Renal cortex interstitium (tissue), 11 donors: ENCODE measurements at regions not wholly inside any gene's neighbourhood (a gene's known extent, or its start where the extent isn't known, plus 50 kb on each side); places are given as distances from the start of the nearest gene placed in this dataset.
"Not testable (repeated sequence)": the region's sequence is repeated elsewhere in the genome, so short reads cannot be mapped to it uniquely, and the experiment has no call there.

Experiments
- DNase-seq, 11 donors: peaks; one replicate each; pipeline ENCODE4 v3.0.0-alpha.2; 2013; ENCODE audit warnings: low read depth in 9 of 11, low spot score in 4 of 11; ENCODE audit errors: extremely low read depth in 1 of 11

DNA sequence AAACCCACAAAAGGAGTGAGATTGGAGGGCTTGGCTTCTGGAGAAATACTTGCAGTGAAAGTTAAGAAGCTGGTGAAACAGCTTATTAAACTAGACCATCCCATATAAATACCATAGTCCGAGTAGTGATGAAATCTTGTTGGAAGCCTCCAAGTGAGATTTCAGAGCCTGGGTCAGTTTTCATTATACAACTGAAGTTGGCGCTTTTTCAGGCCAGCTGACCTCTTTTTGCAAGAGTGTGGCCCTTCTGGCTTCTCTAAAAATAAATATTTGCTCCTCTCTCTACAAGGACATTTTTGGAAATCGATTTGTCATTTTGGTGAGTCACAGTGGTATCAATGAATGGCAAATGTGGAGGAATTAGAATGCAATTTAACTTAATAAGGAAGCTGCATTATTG lies 51.2 kb upstream of the THRB start:
- DNase-seq, result no peak

DNA sequence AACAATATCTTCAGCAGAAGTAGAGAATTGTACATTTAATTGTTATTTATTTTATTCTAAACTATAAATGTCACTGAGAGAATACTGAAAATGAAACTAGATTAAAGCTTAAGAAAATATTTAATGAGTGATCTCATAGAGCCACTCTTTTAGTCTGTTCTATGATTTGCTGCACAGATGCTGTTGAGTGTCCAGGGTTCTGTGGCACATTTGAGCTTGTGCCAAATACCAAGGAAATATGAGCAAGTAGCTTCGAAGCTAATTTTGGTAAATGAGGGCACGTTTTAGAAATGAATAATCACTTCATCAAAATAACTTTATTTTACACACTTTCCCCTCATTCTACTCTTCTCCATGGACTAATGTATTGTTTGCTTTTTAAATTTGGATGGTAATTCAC lies 53.6 kb upstream of the THRB start:
- DNase-seq, result no peak

- no peak for DNase-seq
Measured at GRCh38 chr3:24550588-24550987, 55.9 kb upstream of the THRB start.

DNA sequence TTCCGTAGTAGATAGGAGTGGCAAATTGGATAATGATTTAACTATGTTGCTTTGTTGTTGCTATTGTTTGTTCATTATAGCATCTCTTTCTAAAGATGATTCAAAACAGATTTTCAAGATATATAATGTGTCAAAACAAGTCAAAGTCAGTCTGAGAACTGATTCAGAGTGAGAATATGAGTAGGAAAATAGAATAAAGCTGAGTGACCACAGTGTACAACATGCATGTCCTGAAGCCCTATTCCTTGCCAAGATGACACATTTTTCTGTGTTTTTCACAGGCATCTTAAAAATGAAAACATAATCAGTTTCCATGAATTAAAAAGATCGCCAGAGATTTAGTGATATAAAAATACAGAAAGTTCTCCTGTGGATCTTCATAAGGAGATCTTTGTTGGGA lies 57.0 kb upstream of the THRB start:
- DNase-seq, result no peak

DNA sequence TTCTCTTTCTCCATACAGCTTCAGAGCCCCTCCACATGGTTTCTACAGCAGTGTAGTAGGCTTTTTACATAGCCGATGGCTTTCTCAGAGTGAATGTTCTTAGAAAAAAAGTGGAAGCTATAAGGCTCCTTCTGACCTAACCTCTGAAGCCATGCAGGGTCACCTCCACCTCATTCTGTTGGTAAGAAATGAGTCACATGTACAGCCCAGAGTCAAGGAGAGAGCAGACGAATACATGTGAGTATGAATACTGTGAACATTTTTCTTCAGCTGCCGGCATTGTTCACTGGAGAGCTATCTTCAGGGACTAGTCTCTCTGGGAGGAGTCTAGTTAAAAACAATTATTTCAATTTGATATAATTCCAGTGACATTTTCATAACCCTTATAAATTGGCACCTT lies 68.2 kb upstream of the THRB start:
- no peak for DNase-seq

DNA sequence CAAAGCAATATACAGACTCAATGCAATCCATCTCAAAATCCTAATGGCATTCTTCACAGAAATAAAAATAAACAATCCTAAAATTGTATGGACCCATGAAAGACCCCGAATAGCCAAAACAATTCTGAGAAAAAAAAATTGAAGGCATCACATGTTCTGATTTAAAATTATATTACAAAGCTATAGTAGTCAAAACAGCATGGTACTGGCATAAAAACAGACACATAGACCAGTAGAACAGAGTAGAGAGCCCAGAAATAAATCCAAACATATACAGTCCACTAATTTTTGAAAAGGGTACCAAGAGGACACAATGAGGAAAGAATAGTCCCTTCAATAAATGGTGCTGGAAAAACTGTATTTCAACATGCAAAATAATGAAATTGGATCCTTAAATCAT lies 70.4 kb upstream of the THRB start:
- DNase-seq, result no peak

DNA sequence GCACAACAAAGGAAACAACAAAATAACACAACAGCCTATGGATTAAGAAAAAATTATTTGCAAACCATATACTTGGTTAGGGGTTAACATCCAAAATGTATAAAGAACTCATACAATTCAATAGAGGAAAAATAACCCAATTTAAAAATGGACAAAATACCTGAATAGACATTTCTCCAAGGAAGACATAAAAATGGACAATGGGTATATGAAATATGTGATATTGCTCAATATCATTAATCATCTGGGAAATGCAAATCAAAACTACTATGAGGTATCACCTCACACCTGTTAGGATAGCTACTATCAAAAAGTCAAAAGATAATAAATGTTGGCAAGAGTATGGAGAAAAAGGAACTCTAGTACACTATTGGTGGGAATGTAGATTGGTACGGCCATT lies 71.0 kb upstream of the THRB start:
- no peak for DNase-seq

GRCh38 chr3:24566927-24567326 lies 72.3 kb upstream of the THRB start:
- no peak for DNase-seq

DNA sequence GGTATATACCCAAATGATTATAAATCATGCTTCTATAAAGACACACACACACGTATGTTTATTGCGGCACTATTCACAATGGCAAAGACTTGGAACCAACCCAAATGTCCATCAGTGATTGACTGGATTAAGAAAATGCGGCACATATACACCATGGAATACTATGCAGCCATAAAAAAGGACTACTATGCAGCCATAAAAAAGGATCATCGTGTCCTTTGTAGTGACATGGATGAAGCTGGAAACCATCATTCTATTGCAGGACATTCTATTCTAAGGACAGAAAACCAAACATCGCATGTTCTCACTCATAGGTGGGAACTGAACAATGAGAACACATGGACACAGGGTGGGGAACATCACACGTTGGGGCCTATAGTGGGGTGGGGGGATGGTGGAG lies 77.8 kb upstream of the THRB start:
- not testable (repeated sequence) for DNase-seq

DNA sequence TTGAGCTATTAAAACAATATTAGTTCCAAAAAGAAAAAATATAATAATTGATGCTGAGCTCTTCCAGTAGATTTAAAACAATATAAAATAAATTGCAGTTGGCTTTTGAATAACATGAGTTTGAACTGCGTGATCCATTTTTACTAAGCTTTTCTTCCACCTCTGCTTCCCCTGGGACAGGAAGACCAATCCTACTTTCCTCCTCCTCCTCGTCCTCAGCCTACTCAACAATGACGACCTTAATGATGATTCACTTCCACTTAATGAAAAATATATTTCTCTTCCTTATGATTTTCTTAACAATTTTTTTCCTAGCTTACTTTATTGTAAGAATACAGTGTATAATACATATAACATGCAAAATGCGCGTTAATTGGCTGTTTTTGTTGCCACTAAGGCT lies 78.9 kb upstream of the THRB start:
- no peak for DNase-seq

DNA sequence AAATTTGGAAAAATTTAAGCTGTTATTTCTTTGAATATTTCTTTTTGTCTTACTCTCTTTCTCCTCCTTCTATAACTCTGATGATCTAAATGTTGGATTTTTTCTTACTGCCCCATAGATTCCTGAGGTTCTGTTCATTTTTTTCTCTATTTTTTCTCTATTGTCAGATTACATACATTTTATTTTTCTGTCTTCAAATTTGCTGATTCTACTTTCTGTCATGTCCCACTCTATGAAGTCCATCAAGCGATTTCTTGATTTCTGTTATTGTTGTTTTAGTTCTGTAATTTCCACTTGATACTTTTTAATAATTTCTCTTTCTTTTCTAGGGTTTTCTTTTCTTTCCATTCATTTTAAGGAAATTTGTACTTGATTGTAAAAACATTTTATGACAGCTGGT lies 83.7 kb upstream of the THRB start:
- no peak for DNase-seq

DNA sequence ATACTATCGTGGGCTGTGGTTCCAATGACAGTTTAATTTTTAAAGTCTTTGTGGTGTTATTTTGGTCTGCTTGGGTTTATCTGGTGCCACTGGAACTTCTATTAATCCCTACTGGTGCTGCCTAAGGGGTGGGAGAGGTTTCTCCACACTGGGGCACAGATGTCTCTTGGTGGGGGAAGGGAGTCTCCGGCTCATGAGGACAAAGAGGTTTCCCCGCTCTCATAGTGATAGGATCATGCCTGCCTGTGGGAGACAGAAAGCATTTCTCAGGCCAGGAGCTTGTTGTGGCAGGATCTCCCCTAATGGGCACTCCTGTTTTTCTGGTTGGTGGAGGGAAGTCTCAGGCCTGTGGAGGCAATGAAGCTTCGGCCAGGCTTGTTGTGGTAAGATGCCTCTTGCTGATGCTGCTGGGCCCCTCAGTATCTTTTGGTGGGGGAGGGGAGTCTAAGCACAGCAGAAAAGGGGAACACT lies 84.3 kb upstream of the THRB start:
- DNase-seq, result no peak

DNA sequence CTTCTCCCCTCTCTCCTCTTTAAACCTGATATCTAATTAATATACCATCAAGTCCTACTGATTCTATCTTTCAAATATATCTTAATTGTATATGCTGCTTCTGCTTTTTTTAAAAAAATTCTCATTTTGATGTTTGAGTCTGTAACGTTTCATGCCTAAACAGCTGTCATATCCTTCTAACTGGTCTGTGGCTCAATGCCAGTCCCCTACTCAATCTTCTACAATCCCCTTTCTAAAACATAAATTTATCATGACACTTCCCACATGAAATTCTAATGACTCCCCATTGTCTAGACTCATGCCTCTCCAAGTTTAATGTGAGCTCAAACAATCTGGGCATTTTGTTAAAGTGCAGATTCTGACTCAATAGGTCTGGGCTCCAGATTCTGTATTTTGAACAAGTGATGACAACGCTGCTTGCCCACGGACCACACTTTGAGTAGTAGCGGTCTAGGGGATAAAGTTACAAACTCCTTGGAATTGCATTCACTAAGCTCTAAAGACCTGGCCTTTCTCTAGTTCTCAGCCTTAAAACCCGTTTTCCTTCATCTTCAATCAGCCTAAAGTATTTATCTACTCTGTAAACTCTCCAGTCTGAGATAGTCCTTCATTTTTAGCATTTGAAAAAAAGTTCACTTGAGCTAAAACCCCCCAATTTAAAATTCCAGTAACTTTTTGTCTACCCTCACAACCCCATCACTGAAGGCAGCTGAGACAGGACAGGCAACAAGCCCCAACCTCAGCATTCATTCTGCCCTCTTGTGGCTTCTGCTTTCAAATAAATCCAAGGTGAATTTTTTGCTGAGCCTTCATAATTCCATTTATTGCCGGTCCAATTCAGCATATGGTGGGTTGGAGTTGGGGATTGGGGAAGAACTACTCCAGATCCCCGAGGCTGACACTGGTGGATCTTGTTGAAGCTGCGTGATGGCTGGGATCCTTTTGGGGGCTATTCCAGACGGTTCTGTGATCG lies 88.1 kb upstream of the THRB start:
- no peak for DNase-seq

- DNase-seq, result no peak
Measured at GRCh38 chr3:24586920-24587319, 92.3 kb upstream of the THRB start.

DNA sequence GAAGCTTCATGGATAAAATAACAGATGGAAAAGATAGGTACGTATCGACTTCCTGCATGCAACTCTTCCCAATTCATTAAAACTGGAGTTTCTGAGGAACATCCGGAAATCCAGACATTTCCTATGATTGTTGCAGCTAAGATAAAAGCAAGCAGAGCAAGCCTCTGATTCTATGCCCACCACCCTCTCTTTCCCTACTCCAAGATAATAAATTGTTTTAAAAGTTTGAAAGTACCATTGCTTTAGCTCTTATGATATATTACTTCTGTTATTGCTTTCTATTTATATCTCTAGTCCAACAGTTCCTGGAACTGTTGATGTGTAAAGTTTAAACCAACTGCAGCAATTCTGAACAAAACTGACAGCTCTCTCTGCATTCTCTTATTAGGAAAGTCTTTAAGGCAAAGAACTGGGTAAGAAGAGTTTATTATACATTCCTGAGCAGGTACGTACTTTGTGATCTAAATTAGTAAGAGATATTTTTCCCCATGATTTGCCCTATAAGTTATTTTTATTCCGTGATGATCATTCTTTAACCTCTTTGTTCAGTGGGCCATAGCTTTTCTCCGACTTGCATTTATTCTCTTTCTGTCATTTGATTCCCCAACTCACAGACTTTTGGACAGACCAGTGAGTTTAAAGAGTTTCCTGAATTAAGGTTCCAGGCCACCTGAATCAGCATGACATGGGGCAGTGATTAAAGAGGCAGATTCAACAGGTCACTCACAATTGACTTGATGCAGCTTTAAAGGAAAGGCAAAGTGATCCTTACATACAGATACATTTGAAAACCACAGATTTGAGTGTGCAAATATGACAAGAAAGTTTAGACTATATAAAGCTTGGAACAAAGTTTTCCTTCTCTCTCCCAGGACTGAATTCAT lies 94.2 kb upstream of the THRB start:
- DNase-seq, result peak in 3 of 11 donors; percentile 14 to 23 (median 20)

- no peak for DNase-seq
Measured at GRCh38 chr3:24589513-24589851, 94.8 kb upstream of the THRB start.

DNA sequence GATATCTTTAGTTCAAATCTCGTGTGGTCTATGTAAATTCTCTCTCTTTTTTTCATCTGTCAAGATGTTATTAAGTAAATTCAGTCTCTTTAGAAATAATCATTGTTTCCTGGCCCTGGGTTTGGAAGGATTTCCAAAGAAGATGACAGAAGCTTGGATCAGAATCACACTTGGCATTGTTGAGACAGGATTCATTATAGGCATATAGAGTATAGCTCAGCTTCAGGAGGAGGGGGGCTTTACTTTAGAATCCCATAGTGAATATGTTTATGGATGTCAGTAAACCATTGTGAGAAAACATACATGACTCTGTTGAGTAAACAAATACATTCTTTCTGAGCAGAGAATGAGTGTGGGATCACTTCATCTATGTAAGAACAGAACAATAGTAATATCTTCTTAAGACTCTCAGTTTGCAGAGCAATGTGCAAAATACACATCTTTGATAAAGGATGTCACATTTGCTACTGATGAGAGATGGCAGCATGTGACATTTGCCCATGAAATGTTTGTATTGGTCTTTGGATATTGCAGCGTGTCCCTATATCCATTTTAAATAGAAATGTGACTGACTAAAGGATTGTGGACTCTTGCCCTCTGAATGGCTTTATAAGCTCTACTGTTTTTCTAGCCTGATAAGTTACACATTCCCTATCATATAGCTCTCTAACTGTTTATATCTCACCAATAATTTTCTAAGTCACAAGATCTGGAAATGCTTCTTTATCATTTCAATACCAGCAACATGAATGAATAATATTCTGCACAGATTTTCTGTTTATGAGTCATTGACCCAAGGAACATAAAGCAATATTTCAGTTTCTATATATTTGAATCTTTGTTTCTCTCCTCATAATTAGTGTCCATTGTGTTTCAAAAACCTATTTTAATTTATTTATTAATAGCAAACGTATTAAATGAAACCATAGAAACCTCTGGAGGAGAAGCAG lies 95.6 kb upstream of the THRB start:
- DNase-seq, result no peak

- no peak for DNase-seq
Measured at GRCh38 chr3:24591191-24591590, 96.5 kb upstream of the THRB start.
